Left ventricle myocardium inferior (tissue), 1 donor: ENCODE measurements at regions not wholly inside any gene's neighbourhood (a gene's known extent, or its start where the extent isn't known, plus 50 kb on each side); places are given as distances from the start of the nearest gene placed in this dataset.
A peak's percentile ranks its signal among the peaks of the same experiment; 100 is the strongest.

Experiments
- DNase-seq: peaks from one replicate; pipeline ENCODE4 v3.0.0-alpha.2; 2020
- H3K27ac ChIP-seq: fragments of 200-600 bp; replicated peaks from 2 replicates; pipeline ENCODE4 v1.8.0; 2021
- H3K27me3 ChIP-seq: fragments of 200-600 bp; 2 replicates; pipeline ENCODE4 v1.8.0; 2021; ENCODE audit warnings: low read depth
- H3K36me3 ChIP-seq: fragments of 200-600 bp; 2 replicates; pipeline ENCODE4 v1.8.0; 2021
- H3K4me1 ChIP-seq: fragments of 200-600 bp; 2 replicates; pipeline ENCODE4 v1.8.0; 2021
- H3K4me3 ChIP-seq: fragments of 200-600 bp; 2 replicates; pipeline ENCODE4 v1.8.0; 2021; ENCODE audit warnings: mild to moderate bottlenecking, moderate library complexity
- H3K9me3 ChIP-seq: fragments of 200-600 bp; replicated peaks from 2 replicates; pipeline ENCODE4 v1.8.0; 2021
- intact Hi-C: fragments of 100-400 bp; cut with micrococcal nuclease; formaldehyde crosslinking; loops from one replicate; pipeline ENCODE4 v1.11.0; 2022
- microRNA-seq: library from miRNA; unstranded; fragments of <30 nt; microRNA quantifications from one replicate; pipeline ENCODE4 v1.2.0, GENCODE V29; 2020
- TF ChIP-seq, protein P1 (sequence below): fragments of 200-600 bp; IDR thresholded peaks from 2 replicates; pipeline ENCODE4 v1.8.0; 2021; ENCODE audit warnings: antibody characterized with exemption, mild to moderate bottlenecking, borderline replicate concordance
- donor health status: DM: no; HTN: yes; CAD: no; lungs with severe emphysema.

GRCh38 chr22:46098525-46099475 lies 51.5 kb upstream of the PPARA start:
- H3K4me1 ChIP-seq = peaks cover 99% of the 10 kb centered on the region
- H3K9me3 ChIP-seq = no peaks in the 10 kb centered on the region
- intact Hi-C loops = no loop called here
- TF ChIP-seq, protein P1, sequence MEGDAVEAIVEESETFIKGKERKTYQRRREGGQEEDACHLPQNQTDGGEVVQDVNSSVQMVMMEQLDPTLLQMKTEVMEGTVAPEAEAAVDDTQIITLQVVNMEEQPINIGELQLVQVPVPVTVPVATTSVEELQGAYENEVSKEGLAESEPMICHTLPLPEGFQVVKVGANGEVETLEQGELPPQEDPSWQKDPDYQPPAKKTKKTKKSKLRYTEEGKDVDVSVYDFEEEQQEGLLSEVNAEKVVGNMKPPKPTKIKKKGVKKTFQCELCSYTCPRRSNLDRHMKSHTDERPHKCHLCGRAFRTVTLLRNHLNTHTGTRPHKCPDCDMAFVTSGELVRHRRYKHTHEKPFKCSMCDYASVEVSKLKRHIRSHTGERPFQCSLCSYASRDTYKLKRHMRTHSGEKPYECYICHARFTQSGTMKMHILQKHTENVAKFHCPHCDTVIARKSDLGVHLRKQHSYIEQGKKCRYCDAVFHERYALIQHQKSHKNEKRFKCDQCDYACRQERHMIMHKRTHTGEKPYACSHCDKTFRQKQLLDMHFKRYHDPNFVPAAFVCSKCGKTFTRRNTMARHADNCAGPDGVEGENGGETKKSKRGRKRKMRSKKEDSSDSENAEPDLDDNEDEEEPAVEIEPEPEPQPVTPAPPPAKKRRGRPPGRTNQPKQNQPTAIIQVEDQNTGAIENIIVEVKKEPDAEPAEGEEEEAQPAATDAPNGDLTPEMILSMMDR = no peak
- H3K36me3 ChIP-seq = peaks cover 70% of the 10 kb centered on the region
- peak overlapping the region; percentile 88 for H3K27ac ChIP-seq
- no peak for DNase-seq
- no peak overlapping the region for H3K4me3 ChIP-seq
- no peaks in the 10 kb centered on the region for H3K27me3 ChIP-seq

GRCh38 chr22:46099740-46100139 lies 50.6 kb upstream of the PPARA start:
- DNase-seq = no peak
- TF ChIP-seq, protein P1 = no peak
- Histone ChIP-seq H3K27ac (peak overlapping the region; percentile 88), H3K4me1 (peaks cover 99% of the 10 kb centered on the region), H3K27me3 (no peaks in the 10 kb centered on the region), H3K9me3 (no peaks in the 10 kb centered on the region), H3K36me3 (peaks cover 74% of the 10 kb centered on the region), H3K4me3 (no peak overlapping the region)
- intact Hi-C loops = no loop called here

GRCh38 chr22:46100401-46101105 lies 49.8 kb upstream of the PPARA start:
- Histone ChIP-seq H3K36me3 (peaks cover 74% of the 10 kb centered on the region), H3K27me3 (no peaks in the 10 kb centered on the region), H3K27ac (peak overlapping the region; percentile 88), H3K9me3 (no peaks in the 10 kb centered on the region), H3K4me3 (no peak overlapping the region), H3K4me1 (peaks cover 99% of the 10 kb centered on the region)
- DNase-seq = no peak
- intact Hi-C loops = no loop called here
- TF ChIP-seq, protein P1 = no peak

Small RNA genes lying in the stretch of these regions (microRNA-seq; reads per million reads assigned to microRNA genes)
- 1.6 reads per million for gene MIR3619
